ENCODE measurements at regions not wholly inside any gene's neighbourhood (a gene's known extent, or its start where the extent isn't known, plus 50 kb on each side); places are given as distances from the start of the nearest gene placed in this dataset.

- DNase-seq (ENCODE audit: low read depth) = no peak
Observed at GRCh38 chr1:63042278-63042677, 258.3 kb downstream of the ATG4C start.

GRCh38 chr1:63046539-63046938 lies 262.6 kb downstream of the ATG4C start:
- DNase-seq (ENCODE audit: low read depth) = no peak

GRCh38 chr1:63049135-63049534 lies 265.2 kb downstream of the ATG4C start:
- DNase-seq (ENCODE audit: low read depth) = no peak

GRCh38 chr1:63051356-63051755 lies 267.4 kb downstream of the ATG4C start:
- no peak for DNase-seq (ENCODE audit: low read depth)

- DNase-seq (ENCODE audit: low read depth) = no peak
Observed at GRCh38 chr1:63051886-63052285, 268.0 kb downstream of the ATG4C start.

GRCh38 chr1:63054184-63054583 lies 268.2 kb upstream of the FOXD3 start:
- DNase-seq (ENCODE audit: low read depth) = no peak

GRCh38 chr1:63063367-63063766 lies 259.0 kb upstream of the FOXD3 start:
- no peak for DNase-seq (ENCODE audit: low read depth)

- DNase-seq (ENCODE audit: low read depth) = no peak
Observed at GRCh38 chr1:63064135-63064534, 258.2 kb upstream of the FOXD3 start.

GRCh38 chr1:63068626-63069025 lies 253.7 kb upstream of the FOXD3 start:
- DNase-seq (ENCODE audit: low read depth) = no peak

GRCh38 chr1:63069214-63069613 lies 253.2 kb upstream of the FOXD3 start:
- DNase-seq (ENCODE audit: low read depth) = no peak

GRCh38 chr1:63073309-63074306 lies 248.8 kb upstream of the FOXD3 start:
- DNase-seq (ENCODE audit: low read depth) = no peak

GRCh38 chr1:63074321-63074720 lies 248.0 kb upstream of the FOXD3 start:
- DNase-seq (ENCODE audit: low read depth) = no peak

- no peak for DNase-seq (ENCODE audit: low read depth)
Observed at GRCh38 chr1:63082766-63083165, 239.6 kb upstream of the FOXD3 start.

- no peak for DNase-seq (ENCODE audit: low read depth)
Observed at GRCh38 chr1:63087966-63088365, 234.4 kb upstream of the FOXD3 start.

- no peak for DNase-seq (ENCODE audit: low read depth)
Observed at GRCh38 chr1:63099188-63099587, 223.2 kb upstream of the FOXD3 start.

GRCh38 chr1:63101336-63101735 lies 221.0 kb upstream of the FOXD3 start:
- DNase-seq (ENCODE audit: low read depth) = no peak

GRCh38 chr1:63103682-63104081 lies 218.7 kb upstream of the FOXD3 start:
- no peak for DNase-seq (ENCODE audit: low read depth)

GRCh38 chr1:63107066-63107465 lies 215.3 kb upstream of the FOXD3 start:
- no peak for DNase-seq (ENCODE audit: low read depth)

GRCh38 chr1:63108206-63108605 lies 214.2 kb upstream of the FOXD3 start:
- peak; percentile 42 for DNase-seq (ENCODE audit: low read depth)

- DNase-seq (ENCODE audit: low read depth) = peak; percentile 89
Observed at GRCh38 chr1:63112155-63112900, 210.0 kb upstream of the FOXD3 start.

- no peak for DNase-seq (ENCODE audit: low read depth)
Observed at GRCh38 chr1:63115527-63115926, 206.8 kb upstream of the FOXD3 start.

- no peak for DNase-seq (ENCODE audit: low read depth)
Observed at GRCh38 chr1:63116016-63116415, 206.4 kb upstream of the FOXD3 start.

GRCh38 chr1:63119575-63120155 lies 202.7 kb upstream of the FOXD3 start:
- no peak for DNase-seq (ENCODE audit: low read depth)

Measured in stromal cell of bone marrow (primary cell).